ENCODE measurements at regions not wholly inside any gene's neighbourhood (a gene's known extent, or its start where the extent isn't known, plus 50 kb on each side); places are given as distances from the start of the nearest gene placed in this dataset.

GRCh38 chr7:25940086-25940906, 211.7 kb upstream of the NFE2L3 start:
- H3K4me3 ChIP-seq (ENCODE audit: low read depth, low read length), result peak overlapping the region; percentile 46
- peak; percentile 79 for DNase-seq

GRCh38 chr7:25944777-25945515, 207.1 kb upstream of the NFE2L3 start:
- Histone ChIP-seq H3K27ac (no peak overlapping the region), H3K27me3 (ENCODE audit: insufficient read depth, low read depth, severe bottlenecking) (no peaks in the 10 kb centered on the region), H3K4me3 (ENCODE audit: low read depth, low read length) (no peak overlapping the region), H3K36me3 (no peaks in the 10 kb centered on the region), H3K9me3 (ENCODE audit: severe bottlenecking) (no peaks in the 10 kb centered on the region)
- DNase-seq, result no peak
- no peak for TF ChIP-seq CTCF (IDR thresholded peaks at IDR 0.05; ENCODE audit: low read depth, low read length)

More at GRCh38 chr7:25940086-25940906, 211.7 kb upstream of the NFE2L3 start:
- Histone ChIP-seq H3K27ac (peak overlapping the region; percentile 94), H3K27me3 (ENCODE audit: insufficient read depth, low read depth, severe bottlenecking) (no peaks in the 10 kb centered on the region), H3K9me3 (ENCODE audit: severe bottlenecking) (no peaks in the 10 kb centered on the region), H3K36me3 (no peaks in the 10 kb centered on the region)
- TF ChIP-seq CTCF (IDR thresholded peaks at IDR 0.05; ENCODE audit: low read depth, low read length), result no peak

GRCh38 chr7:25945608-25946007, 206.4 kb upstream of the NFE2L3 start:
- DNase-seq, result no peak
- H3K27ac ChIP-seq, result no peak overlapping the region
- no peak overlapping the region for H3K4me3 ChIP-seq (ENCODE audit: low read depth, low read length)
- no peaks in the 10 kb centered on the region for H3K9me3 ChIP-seq (ENCODE audit: severe bottlenecking)
- no peaks in the 10 kb centered on the region for H3K36me3 ChIP-seq
- no peaks in the 10 kb centered on the region for H3K27me3 ChIP-seq (ENCODE audit: insufficient read depth, low read depth, severe bottlenecking)
- no peak for TF ChIP-seq CTCF (IDR thresholded peaks at IDR 0.05; ENCODE audit: low read depth, low read length)

- no peak for DNase-seq
- Histone ChIP-seq H3K27ac (no peak overlapping the region), H3K9me3 (ENCODE audit: severe bottlenecking) (no peaks in the 10 kb centered on the region), H3K36me3 (no peaks in the 10 kb centered on the region), H3K4me3 (ENCODE audit: low read depth, low read length) (no peak overlapping the region), H3K27me3 (ENCODE audit: insufficient read depth, low read depth, severe bottlenecking) (no peaks in the 10 kb centered on the region)
- no peak for TF ChIP-seq CTCF (IDR thresholded peaks at IDR 0.05; ENCODE audit: low read depth, low read length)
Measured at GRCh38 chr7:25946181-25946580, 205.8 kb upstream of the NFE2L3 start.

GRCh38 chr7:25947669-25948516, 204.1 kb upstream of the NFE2L3 start:
- no peak overlapping the region for H3K27ac ChIP-seq

More at GRCh38 chr7:25947669-25948516, 204.1 kb upstream of the NFE2L3 start:
- TF ChIP-seq CTCF (IDR thresholded peaks at IDR 0.05; ENCODE audit: low read depth, low read length), result no peak
- H3K36me3 ChIP-seq, result no peaks in the 10 kb centered on the region
- H3K27me3 ChIP-seq (ENCODE audit: insufficient read depth, low read depth, severe bottlenecking), result no peaks in the 10 kb centered on the region
- no peaks in the 10 kb centered on the region for H3K9me3 ChIP-seq (ENCODE audit: severe bottlenecking)
- no peak overlapping the region for H3K4me3 ChIP-seq (ENCODE audit: low read depth, low read length)
- DNase-seq, result no peak

Measured in WERI-Rb-1 (cell line).